Hepatocyte (in vitro differentiated cells): ENCODE measurements at regions not wholly inside any gene's neighbourhood (a gene's known extent, or its start where the extent isn't known, plus 50 kb on each side); places are given as distances from the start of the nearest gene placed in this dataset.

Experiments
- DNase-seq: peaks from one replicate; pipeline ENCODE4 v3.0.0-alpha.2; 2016; ENCODE audit warnings: low spot score
- H2AFZ ChIP-seq: fragments of 200-600 bp; sonication (generic); 2 replicates; pipeline ENCODE4 v1.6.0; 2016; ENCODE audit warnings: antibody characterized with exemption, mild to moderate bottlenecking
- H3K27ac ChIP-seq: fragments of 200-600 bp; sonication (generic); 2 replicates; pipeline ENCODE4 v1.5.1; 2016; ENCODE audit warnings: mild to moderate bottlenecking
- H3K27me3 ChIP-seq: fragments of 200-600 bp; sonication (generic); 2 replicates; pipeline ENCODE4 v1.6.1; 2016
- H3K36me3 ChIP-seq: fragments of 200-600 bp; sonication (generic); replicated peaks from 2 replicates; pipeline ENCODE4 v1.5.1; 2016; ENCODE audit warnings: low read depth; ENCODE audit not compliant: insufficient read depth
- H3K4me1 ChIP-seq: fragments of 200-600 bp; sonication (generic); 2 replicates; pipeline ENCODE4 v1.5.1; 2016; ENCODE audit warnings: mild to moderate bottlenecking, moderate library complexity; ENCODE audit not compliant: insufficient read depth
- H3K4me2 ChIP-seq: fragments of 200-600 bp; sonication (generic); 2 replicates; pipeline ENCODE4 v1.6.0; 2016
- H3K4me3 ChIP-seq: fragments of 200-600 bp; sonication (generic); 2 replicates; pipeline ENCODE4 v1.5.1; 2016; ENCODE audit warnings: mild to moderate bottlenecking
- H3K79me2 ChIP-seq: fragments of 200-600 bp; sonication (generic); 2 replicates; pipeline ENCODE4 v1.6.0; 2017; ENCODE audit warnings: mild to moderate bottlenecking
- H3K9me2 ChIP-seq: fragments of 200-600 bp; sonication (generic); replicated peaks from 2 replicates; pipeline ENCODE4 v1.6.0; 2017; ENCODE audit warnings: mild to moderate bottlenecking; ENCODE audit not compliant: insufficient read depth
- H3K9me3 ChIP-seq: fragments of 200-600 bp; sonication (generic); 2 replicates; pipeline ENCODE4 v1.5.1; 2016; ENCODE audit warnings: low read depth, mild to moderate bottlenecking
- H4K20me1 ChIP-seq: fragments of 200-600 bp; sonication (generic); 2 replicates; pipeline ENCODE4 v1.6.0; 2016; ENCODE audit warnings: mild to moderate bottlenecking; ENCODE audit not compliant: insufficient read depth, poor library complexity, severe bottlenecking
- EZH2 ChIP-seq: fragments of 200-600 bp; sonication (generic); IDR thresholded peaks from 2 replicates; pipeline ENCODE4 v1.6.1; 2016; ENCODE audit warnings: antibody characterized with exemption, mild to moderate bottlenecking, borderline replicate concordance
- EZH2phosphoT487 ChIP-seq: fragments of 200-600 bp; sonication (generic); IDR thresholded peaks from one replicate; pipeline ENCODE4 v1.6.1; 2018; ENCODE audit warnings: antibody characterized with exemption, mild to moderate bottlenecking, low read depth, moderate library complexity; ENCODE audit not compliant: unreplicated experiment, severe bottlenecking
- WGBS: methylation state at CpG from one replicate; pipeline ENCODE4 v1.1.6; 2016; ENCODE audit warnings: low lambda C conversion rate; ENCODE audit errors: missing lambda C conversion rate; 5-methylcytosine and 5-hydroxymethylcytosine counted together
- TF ChIP-seq, protein P1 (sequence below): fragments of 200-600 bp; sonication (generic); IDR thresholded peaks from 2 replicates; pipeline ENCODE4 v1.5.1; 2016; ENCODE audit warnings: antibody characterized with exemption, mild to moderate bottlenecking; ENCODE audit not compliant: poor library complexity

DNA sequence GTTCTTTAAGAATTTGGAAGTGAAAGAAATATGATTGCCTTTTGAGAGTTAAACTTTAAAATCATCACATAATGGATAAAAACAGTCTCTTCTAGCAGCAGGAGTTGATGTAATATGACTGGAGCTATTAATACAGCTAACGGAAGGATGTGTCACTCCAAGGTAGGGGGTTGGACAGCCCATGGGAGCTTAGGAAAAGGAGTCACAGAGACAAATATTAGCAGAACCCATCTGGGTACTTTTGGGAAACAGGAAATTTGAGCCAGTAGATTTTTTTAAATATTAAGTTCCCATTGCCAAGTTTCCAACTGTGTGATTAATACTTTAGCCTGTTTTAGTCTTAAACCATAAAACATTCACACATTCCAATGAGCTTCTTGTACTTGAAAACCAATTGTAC is 164.7 kb upstream of the RIMS1 start:
- no peaks in the 10 kb centered on the region for H3K36me3 ChIP-seq
- no peak overlapping the region for H3K27ac ChIP-seq
- no peaks in the 10 kb centered on the region for H3K9me2 ChIP-seq
- DNase-seq = no peak
- H3K4me1 ChIP-seq = no peaks in the 10 kb centered on the region
- H3K4me3 ChIP-seq = no peak overlapping the region
- no peaks in the 10 kb centered on the region for H3K79me2 ChIP-seq
- no peaks in the 10 kb centered on the region for H4K20me1 ChIP-seq
- TF ChIP-seq EZH2phosphoT487 (no peak), EZH2 (no peak)
- TF ChIP-seq, protein P1, sequence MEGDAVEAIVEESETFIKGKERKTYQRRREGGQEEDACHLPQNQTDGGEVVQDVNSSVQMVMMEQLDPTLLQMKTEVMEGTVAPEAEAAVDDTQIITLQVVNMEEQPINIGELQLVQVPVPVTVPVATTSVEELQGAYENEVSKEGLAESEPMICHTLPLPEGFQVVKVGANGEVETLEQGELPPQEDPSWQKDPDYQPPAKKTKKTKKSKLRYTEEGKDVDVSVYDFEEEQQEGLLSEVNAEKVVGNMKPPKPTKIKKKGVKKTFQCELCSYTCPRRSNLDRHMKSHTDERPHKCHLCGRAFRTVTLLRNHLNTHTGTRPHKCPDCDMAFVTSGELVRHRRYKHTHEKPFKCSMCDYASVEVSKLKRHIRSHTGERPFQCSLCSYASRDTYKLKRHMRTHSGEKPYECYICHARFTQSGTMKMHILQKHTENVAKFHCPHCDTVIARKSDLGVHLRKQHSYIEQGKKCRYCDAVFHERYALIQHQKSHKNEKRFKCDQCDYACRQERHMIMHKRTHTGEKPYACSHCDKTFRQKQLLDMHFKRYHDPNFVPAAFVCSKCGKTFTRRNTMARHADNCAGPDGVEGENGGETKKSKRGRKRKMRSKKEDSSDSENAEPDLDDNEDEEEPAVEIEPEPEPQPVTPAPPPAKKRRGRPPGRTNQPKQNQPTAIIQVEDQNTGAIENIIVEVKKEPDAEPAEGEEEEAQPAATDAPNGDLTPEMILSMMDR = no peak
- H3K9me3 ChIP-seq = no peaks in the 10 kb centered on the region
- WGBS = 90% methylated on average over 1 of the region's 1 CpG
- H2AFZ ChIP-seq = no peak overlapping the region
- no peak overlapping the region for H3K4me2 ChIP-seq
- H3K27me3 ChIP-seq = no peaks in the 10 kb centered on the region

DNA sequence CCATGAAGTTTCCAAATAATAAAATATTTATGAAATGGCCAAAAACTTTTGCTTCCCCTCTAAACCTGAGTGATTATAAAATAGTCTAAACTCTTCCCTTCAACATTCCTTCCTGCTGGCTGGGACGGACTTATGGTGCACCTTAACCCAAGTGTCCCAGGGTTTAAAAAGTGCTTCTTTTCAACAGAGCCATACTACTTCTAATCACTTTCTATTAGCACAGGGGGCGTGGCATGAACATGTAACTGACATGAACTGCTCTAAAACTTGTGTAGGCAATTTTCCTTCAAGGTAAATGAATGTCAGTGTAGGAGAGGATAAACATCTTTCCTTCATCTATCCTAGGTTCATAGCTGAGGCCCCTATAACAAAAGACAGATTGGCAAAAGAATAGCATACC is 163.6 kb upstream of the RIMS1 start:
- H3K27me3 ChIP-seq = no peaks in the 10 kb centered on the region
- H3K9me3 ChIP-seq = no peaks in the 10 kb centered on the region
- H4K20me1 ChIP-seq = no peaks in the 10 kb centered on the region
- H3K9me2 ChIP-seq = no peaks in the 10 kb centered on the region
- no peaks in the 10 kb centered on the region for H3K36me3 ChIP-seq
- H3K79me2 ChIP-seq = no peaks in the 10 kb centered on the region
- no peak for TF ChIP-seq EZH2
- no peak for TF ChIP-seq EZH2phosphoT487
- TF ChIP-seq, protein P1 = no peak
- DNase-seq = peak; percentile 11
- no peak overlapping the region for H3K4me2 ChIP-seq
- no peak overlapping the region for H2AFZ ChIP-seq
- no peaks in the 10 kb centered on the region for H3K4me1 ChIP-seq
- H3K27ac ChIP-seq = no peak overlapping the region
- WGBS = 58% methylated on average over 2 of the region's 2 CpGs
- no peak overlapping the region for H3K4me3 ChIP-seq

DNA sequence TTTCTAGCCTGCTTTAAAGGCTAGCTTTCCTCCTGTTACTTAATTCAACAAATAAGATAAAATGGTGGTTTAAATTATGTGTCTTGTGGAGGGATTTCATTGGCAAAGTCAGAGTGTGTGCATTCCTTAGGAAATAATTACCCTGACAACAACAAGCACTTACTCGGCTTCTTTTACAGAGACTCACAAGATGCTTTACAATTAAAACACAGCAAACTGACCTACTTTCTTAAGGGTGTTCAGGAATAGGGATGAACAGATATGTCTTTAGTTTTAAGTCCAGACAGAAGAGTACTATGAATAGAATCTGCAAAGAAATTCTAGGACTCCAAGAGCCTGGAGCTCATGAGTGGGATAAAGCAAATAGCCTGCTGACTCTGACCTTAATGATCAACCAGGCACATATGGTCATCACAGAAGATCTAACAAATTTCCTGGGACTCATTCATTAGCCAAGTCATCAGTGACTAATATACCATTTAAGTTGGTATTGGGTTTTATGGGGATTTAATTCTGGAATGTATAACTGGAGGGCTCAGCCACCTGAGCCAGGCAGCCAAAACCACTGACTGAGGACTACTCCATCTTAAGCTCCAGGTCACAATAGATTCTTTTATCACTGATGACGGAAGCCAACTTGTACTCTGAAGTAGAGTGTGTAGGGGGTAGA is 161.8 kb upstream of the RIMS1 start:
- Histone ChIP-seq H3K4me2 (no peak overlapping the region), H3K27ac (no peak overlapping the region), H3K36me3 (no peaks in the 10 kb centered on the region), H4K20me1 (no peaks in the 10 kb centered on the region), H3K79me2 (no peaks in the 10 kb centered on the region), H3K27me3 (no peaks in the 10 kb centered on the region), H3K9me2 (no peaks in the 10 kb centered on the region), H3K4me1 (no peaks in the 10 kb centered on the region), H3K4me3 (no peak overlapping the region), H3K9me3 (no peaks in the 10 kb centered on the region), H2AFZ (no peak overlapping the region)
- WGBS = 46% methylated on average over 2 of the region's 2 CpGs
- TF ChIP-seq EZH2 (no peak), EZH2phosphoT487 (no peak)
- TF ChIP-seq, protein P1 = no peak
- no peak for DNase-seq

DNA sequence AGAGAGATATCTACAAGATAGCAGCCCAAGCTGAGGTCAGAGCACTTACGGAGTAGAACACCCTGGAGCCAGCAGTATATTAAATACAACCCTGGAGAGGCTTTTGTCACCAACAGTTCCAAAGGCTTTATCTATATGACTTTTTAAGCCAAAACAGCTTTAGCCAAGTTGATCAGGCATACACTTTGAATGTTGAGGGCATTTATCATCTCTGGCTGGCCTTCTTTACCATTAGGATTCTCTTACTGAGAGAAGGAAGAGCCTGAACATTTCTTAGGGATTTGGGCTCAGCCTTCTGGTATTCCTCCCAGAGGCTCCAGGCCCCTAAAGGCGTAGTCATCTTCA is 161.3 kb upstream of the RIMS1 start:
- no peak for TF ChIP-seq EZH2phosphoT487
- TF ChIP-seq EZH2 = no peak
- TF ChIP-seq, protein P1 = no peak
- H3K9me3 ChIP-seq = no peaks in the 10 kb centered on the region
- H3K27me3 ChIP-seq = no peaks in the 10 kb centered on the region
- no peaks in the 10 kb centered on the region for H4K20me1 ChIP-seq
- no peaks in the 10 kb centered on the region for H3K9me2 ChIP-seq
- no peak overlapping the region for H3K4me2 ChIP-seq
- H2AFZ ChIP-seq = no peak overlapping the region
- 66% methylated on average over 2 of the region's 2 CpGs for WGBS
- no peaks in the 10 kb centered on the region for H3K79me2 ChIP-seq
- no peaks in the 10 kb centered on the region for H3K36me3 ChIP-seq
- DNase-seq = no peak
- H3K27ac ChIP-seq = no peak overlapping the region
- H3K4me1 ChIP-seq = no peaks in the 10 kb centered on the region
- no peak overlapping the region for H3K4me3 ChIP-seq
